Activated CD8-positive, alpha-beta memory T cell treated with anti-CD3 and anti-CD28 coated beads, Interleukin-2, amount 50 U/mL, for 4 hours (primary cell): ENCODE measurements at regions not wholly inside any gene's neighbourhood (a gene's known extent, or its start where the extent isn't known, plus 50 kb on each side); places are given as distances from the start of the nearest gene placed in this dataset.
"Not testable (repeated sequence)": the region's sequence is repeated elsewhere in the genome, so short reads cannot be mapped to it uniquely, and the experiment has no call there.

Source experiments
- DNase-seq: peaks from one replicate; pipeline ENCODE4 v3.0.0-alpha.2; 2020

DNA sequence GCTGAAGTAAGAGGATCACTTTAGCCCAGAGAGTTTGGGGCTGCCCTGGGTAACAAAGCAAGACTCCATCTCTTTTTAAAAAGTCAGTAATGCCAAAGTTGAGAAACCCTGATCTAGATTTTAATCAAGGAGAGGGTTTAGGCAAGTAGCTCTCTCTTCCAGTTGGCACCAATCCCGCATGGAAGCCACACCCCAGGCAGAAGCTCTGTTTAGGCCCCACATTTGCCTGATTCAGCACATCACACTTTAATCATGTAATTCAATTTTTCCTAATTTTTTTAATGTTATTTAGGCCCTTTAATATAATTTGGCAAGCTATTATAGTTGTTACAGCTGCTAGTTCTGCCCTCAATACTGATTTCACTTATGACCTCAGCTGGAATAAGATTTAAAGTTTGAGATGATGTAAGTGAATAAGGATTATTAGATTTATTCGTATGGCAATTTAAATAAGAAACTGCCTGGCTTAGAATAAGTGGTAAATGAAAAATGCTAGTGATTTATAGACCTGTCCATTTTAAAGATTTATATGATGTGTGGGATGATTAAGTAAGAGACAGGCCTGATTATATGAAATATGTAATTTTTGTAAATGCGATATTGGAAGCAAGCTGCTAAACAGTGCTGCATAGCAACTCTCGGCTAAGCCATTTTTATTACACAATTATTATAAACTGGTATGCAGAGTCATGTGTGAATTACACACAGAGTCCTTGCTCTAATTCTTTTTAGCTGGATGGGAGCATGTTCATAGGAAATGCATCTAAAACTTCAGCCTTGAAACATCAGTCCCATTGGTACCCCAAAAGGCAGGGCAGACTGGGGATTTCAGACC lies 80.2 kb upstream of the NFE2L3 start:
- no peak for DNase-seq

DNA sequence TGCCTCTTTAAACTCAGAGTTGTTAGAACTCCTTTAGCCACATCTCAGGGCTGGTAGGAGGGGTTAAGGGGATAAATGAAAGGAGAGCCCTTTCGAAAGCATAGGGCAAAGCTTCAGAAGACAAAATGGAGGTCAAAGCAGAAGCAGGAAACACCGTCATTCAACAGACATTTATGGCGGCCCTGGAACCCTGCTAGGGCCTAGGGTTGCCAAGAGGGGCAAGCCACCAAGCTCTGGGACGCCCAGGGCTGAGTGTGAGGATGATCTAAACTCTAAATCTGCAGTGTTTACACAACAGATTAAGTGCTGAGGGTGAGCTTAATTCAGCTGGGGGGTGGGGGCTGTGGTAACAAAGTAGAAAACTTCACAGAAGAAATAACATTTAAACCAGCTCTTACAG lies 79.0 kb upstream of the NFE2L3 start:
- DNase-seq, result no peak

- no peak for DNase-seq
Observed at GRCh38 chr7:26074919-26075318, 77.1 kb upstream of the NFE2L3 start.

DNA sequence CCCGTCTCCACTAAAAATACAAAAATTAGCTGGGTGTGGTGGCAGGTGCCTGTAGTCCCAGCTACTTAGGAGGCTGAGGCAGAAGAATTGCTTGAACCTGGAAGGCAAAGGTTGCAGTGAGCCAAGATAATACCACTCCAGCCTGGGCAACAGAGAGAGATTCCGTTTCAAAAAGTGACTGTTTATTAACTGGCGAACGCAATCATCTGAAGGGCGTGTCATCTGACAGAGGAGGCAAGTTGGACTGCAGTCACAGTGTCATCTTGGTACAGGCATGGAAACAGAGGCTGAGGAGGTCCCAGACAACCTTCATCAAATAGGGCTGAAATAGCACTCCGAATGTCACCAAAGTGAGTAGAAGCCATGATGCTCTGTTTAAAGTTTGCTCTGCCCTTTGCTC lies 75.3 kb upstream of the NFE2L3 start:
- no peak for DNase-seq

DNA sequence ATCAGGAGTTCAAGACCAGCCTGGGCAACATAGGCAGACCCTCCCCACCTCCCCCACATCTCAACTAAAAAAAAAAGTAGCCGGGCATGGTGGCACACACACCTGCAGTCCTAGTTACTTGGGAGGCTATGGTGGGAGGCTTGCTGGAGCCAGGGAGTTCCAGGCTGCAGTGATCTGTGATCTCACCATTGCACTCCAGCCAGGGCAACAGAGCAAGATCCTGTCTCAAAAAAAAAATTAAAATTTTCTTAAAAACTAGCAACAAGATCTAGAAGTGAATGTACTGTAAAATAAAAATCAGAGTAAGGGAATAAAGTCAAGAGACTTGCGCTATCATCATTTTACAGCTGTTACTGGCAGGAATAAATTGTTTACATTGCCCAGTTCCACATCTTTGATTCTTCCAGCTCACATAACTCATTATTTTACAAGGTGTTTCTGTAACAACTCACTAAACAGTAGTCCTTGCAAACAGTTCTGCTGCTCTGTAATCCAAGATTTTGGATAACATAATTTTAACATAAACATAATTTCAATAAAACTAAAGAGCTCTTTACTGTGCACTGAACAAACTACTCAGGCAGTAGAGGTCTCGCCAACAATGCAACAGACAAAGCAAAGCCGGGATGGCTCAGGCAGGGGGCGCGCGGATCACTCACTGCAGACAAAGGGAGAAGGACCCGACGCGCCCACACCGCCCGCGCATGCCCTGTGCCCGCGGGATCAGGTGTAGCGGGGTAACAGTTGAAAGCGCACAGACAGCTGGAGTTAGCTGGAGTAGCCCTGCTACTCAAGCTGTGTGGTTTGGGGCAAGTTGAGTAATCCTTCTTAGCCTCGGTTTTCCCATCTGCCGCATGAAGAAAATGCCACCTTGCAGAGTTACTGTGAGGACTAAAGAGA lies 73.3 kb upstream of the NFE2L3 start:
- DNase-seq, result peak; percentile 85

GRCh38 chr7:26081638-26082037 lies 70.4 kb upstream of the NFE2L3 start:
- DNase-seq, result no peak

DNA sequence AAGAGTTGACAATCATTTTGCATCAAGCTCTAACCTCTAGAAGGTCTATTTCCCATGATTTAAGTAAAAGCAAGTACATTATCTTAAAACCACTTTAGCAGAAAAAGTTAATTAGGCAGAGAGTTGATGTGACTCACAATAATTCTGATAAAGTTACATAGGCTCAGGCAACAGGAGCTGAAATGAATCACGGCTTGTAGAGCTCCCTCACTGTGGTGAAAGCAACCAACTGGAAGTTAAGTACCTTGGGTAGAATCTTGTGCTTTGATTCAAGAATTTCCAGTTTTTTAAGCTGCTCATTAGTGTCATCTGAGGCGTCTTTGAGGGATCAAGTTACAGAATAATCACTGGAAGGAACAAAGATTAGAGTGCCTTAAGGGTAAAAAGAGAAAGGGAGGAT lies 68.9 kb upstream of the NFE2L3 start:
- no peak for DNase-seq

DNA sequence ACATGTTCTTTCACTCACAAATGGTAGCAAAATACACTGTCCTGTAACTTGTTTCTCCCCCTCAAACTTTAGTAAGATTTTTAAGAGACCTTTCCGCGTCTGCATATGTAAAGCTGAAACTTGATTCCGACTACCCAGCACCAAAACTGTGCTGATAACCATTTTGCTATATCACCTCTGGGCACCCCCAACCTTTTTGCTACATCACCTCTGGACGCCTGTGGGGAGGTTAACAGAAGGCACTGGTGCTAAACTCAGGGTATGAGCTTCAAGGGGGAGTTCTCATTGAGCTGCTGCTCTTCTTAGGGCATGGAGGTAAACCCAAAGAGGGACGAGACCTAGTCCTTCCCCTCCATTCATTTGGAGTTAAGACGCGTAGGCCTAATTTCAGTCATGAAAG lies 67.6 kb upstream of the NFE2L3 start:
- no peak for DNase-seq

- no peak for DNase-seq
Observed at GRCh38 chr7:26085771-26086170, 66.2 kb upstream of the NFE2L3 start.

DNA sequence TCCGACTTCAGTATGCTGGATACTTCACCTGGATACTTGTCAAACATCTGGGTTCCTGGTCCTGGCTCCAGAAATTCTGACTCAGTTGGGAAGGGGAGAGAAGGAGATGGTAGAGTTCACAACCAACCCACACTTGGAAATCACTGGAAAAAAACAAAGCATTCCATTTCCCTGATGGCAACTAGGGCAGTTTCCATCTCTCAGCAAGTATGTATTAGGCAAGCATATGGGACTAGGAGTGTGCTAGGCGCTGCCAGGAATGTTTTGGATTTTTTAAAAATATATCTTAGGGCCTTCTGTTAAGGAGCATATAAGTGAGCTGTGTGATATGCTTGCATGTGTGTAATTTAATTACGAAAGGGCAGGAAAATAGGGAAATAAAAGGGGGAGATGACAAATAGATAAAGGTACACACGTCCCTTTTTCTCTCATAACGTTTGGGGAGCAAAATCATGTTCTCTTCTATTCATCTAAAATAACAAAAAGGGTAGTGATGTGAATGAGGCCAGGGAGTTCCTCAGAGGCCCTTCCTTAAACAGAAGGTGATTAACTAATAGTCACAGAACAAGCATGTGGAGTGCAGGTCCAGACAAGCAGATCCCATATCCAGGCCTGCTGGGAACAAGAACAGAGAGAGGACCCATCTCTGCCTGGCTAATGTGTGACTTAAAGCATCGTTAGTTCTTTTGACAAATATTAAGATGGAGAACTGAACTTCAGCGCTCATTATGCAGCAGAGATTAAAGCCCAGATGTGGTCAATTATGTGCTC lies 64.5 kb upstream of the NFE2L3 start:
- no peak for DNase-seq

GRCh38 chr7:26089469-26089868 lies 62.5 kb upstream of the NFE2L3 start:
- not testable (repeated sequence) for DNase-seq

DNA sequence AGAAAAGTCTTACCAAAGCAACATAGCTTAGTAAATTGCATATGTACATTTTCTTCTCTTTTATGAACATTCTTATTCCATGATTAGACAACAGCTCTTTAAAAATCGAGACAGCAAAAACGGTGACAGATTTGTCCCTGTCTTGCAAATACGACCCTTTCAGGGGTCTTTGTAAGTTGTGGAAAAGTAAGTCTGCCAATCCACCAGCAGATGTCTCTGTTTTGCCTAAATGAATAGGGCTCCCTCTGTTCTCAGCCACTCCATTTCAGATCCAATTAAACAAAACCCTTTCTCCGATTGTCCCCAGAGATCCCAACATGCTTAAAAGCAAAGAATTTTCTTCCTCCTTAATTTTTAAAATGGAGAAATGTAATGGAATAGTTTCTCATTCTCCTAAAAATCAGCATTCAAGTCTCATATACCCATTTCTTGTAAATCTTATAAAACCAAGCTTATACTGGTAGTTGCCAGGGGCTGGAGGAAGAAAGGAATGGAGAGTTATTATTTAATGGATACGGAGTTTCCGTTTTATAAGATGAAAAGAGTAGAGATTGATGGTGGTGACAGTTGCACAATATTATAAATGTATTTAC lies 61.0 kb upstream of the NFE2L3 start:
- DNase-seq, result no peak

- DNase-seq, result no peak
Observed at GRCh38 chr7:26091933-26092332, 60.1 kb upstream of the NFE2L3 start.

GRCh38 chr7:26093023-26093422 lies 59.0 kb upstream of the NFE2L3 start:
- DNase-seq, result no peak

GRCh38 chr7:26096136-26096535 lies 55.9 kb upstream of the NFE2L3 start:
- DNase-seq, result no peak

GRCh38 chr7:26097837-26098668 lies 53.9 kb upstream of the NFE2L3 start:
- DNase-seq, result no peak

DNA sequence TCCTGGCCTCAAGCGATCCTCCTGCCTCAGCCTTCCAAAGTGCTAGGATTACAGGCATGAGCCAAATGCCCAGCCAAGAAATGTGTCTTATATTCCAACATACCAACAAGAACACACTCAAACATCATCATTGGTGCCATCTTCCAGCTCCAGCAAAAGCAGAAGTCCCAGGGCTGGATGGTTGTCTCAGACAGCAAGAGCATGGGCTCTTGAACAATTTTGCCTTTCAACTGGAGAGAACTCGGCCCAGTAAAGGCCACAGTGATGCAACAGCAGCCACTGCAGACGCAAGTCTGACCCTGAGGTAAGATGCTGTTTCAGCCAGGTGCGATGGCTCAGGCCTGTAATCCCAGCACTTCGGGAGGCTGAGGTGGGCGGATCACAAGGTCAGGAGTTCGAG lies 52.8 kb upstream of the NFE2L3 start:
- no peak for DNase-seq

DNA sequence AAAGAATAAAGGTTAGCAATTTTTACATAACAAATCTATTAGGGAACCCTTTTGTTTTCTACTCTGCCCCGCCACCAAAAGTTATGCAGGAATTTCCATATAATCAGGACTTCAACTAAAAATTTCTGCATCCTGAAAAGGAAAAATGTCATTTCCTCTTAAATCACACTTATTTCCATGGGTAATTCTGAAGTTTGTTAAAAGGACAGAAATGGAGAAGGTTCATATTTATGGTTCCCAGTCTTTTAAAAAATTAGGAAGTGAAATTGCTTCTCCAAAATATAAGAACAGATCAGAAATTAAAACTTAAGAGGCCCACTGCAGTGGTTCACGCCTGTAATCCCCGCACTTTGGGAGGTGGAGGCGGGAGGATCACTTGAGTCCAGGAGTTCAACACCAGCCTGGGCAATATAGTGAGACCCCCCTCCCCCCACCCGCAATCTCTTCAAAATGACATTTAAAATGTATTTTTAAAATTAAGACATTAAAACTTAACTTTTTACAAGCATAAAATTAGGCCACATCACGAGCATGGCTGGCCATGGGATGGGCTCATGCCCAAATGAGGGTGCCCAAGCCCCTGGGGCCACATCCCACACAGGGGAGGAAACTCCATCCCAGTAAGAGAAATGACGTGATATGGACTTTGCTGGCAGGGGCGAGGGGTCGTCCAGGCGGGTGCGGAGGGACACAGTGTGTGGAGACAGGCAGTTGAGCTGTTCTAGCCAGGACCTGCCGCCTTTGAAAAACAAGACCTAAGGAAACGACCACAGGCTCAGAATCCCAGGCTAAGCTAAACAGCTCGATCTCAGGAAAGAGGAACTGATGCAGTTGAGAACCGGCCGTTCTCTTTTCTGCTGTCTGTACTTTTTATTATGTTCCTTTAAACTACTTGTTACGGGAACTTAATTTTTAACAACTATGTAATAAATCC lies 51.3 kb upstream of the NFE2L3 start:
- no peak for DNase-seq

DNA sequence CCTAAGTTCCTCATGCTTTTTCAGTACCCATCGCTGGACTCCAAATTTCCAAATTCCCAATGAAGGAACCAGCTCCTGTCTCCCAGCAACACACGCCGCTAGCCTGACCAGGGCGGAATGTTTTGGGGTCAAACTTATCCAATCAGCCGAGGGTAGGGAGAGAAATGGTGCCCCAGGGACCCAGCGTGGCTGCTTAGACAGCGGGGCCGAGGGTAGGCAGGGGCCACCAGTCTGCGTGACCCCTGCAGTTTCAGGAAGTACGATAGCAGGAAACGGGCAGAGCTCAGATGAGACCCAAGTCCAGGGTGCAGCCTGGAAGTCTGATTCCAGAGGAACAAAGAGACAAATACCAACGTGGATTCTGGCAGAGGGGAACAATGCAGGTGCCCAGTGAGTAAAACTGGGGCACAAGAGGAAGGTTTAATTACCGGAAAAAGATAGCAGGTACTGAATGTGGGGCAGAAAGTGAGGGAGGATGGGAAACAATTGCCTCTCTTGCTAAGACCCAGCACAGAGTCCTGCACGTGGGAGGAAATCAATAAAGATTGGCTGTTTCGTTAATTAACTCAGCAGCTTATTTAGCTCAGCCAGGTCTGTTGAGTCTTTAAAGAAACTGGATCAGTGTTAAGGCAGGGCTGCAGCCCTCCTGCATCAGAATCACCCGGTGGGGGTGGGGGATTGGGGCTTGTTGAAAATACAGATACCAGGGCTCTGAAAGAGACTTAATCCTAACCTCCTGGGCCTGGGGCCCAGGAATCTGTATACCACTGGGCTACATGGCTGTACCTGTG lies 50.4 kb upstream of the NFE2L3 start:
- DNase-seq, result no peak

DNA sequence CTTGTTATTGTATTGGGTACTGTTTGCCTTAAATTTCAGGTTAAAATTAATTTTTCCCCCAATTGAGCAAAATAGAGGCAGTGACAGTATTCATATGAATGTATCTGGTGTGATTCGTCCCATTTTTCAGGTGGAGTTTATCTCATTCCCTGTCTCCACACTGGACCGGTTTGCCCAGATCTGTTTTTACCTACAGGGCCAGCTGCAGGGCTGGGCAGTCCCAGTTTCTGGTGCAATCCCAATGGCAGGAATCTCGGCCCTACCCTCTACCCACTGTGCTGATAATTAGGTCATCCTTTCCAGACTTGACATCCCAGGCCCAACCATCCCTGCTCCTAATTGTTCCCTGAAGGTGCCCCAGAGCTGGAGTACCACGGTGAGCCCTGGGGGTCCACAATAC lies 49.8 kb upstream of the NFE2L3 start:
- no peak for DNase-seq
